ENCODE measurements at regions not wholly inside any gene's neighbourhood (a gene's known extent, or its start where the extent isn't known, plus 50 kb on each side); places are given as distances from the start of the nearest gene placed in this dataset.

- no peak for ATAC-seq
Measured at GRCh38 chr12:123100882-123101281, 50.0 kb downstream of the PITPNM2 start.

GRCh38 chr12:123100450-123100849 lies 50.4 kb downstream of the PITPNM2 start:
- ATAC-seq, result no peak

- no peak for ATAC-seq
Measured at GRCh38 chr12:123099560-123100192, 51.2 kb downstream of the PITPNM2 start.

GRCh38 chr12:123098780-123099179 lies 52.1 kb downstream of the PITPNM2 start:
- ATAC-seq, result no peak

GRCh38 chr12:123097561-123098084 lies 53.3 kb downstream of the PITPNM2 start:
- ATAC-seq, result no peak

GRCh38 chr12:123096741-123097140 lies 54.1 kb downstream of the PITPNM2 start:
- no peak for ATAC-seq

GRCh38 chr12:123096182-123096581 lies 54.7 kb downstream of the PITPNM2 start:
- no peak for ATAC-seq

GRCh38 chr12:123095078-123095881 lies 55.6 kb downstream of the PITPNM2 start:
- ATAC-seq, result no peak

- ATAC-seq, result no peak
Measured at GRCh38 chr12:123094349-123095077, 56.4 kb downstream of the PITPNM2 start.

GRCh38 chr12:123092866-123093265 lies 58.0 kb downstream of the PITPNM2 start:
- ATAC-seq, result no peak

GRCh38 chr12:123091230-123092150 lies 59.4 kb downstream of the PITPNM2 start:
- no peak for ATAC-seq

GRCh38 chr12:123089631-123090353 lies 61.1 kb downstream of the PITPNM2 start:
- peak; percentile 42 to 49 for ATAC-seq

- ATAC-seq, result no peak
Measured at GRCh38 chr12:123089140-123089539, 61.8 kb downstream of the PITPNM2 start.

- peak; percentile 50 to 60 for ATAC-seq
Measured at GRCh38 chr12:123085730-123086487, 65.0 kb downstream of the PITPNM2 start.

- ATAC-seq, result no peak
Measured at GRCh38 chr12:123085066-123085465, 65.8 kb downstream of the PITPNM2 start.

- no peak for ATAC-seq
Measured at GRCh38 chr12:123083661-123084571, 67.0 kb downstream of the PITPNM2 start.

- no peak for ATAC-seq
Measured at GRCh38 chr12:123080634-123081033, 70.3 kb downstream of the PITPNM2 start.

- no peak for ATAC-seq
Measured at GRCh38 chr12:123078531-123079155, 72.2 kb downstream of the PITPNM2 start.

- no peak for ATAC-seq
Measured at GRCh38 chr12:123078120-123078465, 72.8 kb downstream of the PITPNM2 start.

Data from activated CD4-positive, CD25-positive, alpha-beta regulatory T cell treated with anti-CD3 and anti-CD28 coated beads, Interleukin-2, amount 50 U/mL, for 24 hours (primary cell).